Inferior parietal cortex (tissue), 1 donor: ENCODE measurements at regions not wholly inside any gene's neighbourhood (a gene's known extent, or its start where the extent isn't known, plus 50 kb on each side); places are given as distances from the start of the nearest gene placed in this dataset.

Experiments
- DNase-seq: peaks from one replicate; pipeline ENCODE4 v3.0.0-alpha.2; 2016; ENCODE audit errors: extremely low spot score

DNA sequence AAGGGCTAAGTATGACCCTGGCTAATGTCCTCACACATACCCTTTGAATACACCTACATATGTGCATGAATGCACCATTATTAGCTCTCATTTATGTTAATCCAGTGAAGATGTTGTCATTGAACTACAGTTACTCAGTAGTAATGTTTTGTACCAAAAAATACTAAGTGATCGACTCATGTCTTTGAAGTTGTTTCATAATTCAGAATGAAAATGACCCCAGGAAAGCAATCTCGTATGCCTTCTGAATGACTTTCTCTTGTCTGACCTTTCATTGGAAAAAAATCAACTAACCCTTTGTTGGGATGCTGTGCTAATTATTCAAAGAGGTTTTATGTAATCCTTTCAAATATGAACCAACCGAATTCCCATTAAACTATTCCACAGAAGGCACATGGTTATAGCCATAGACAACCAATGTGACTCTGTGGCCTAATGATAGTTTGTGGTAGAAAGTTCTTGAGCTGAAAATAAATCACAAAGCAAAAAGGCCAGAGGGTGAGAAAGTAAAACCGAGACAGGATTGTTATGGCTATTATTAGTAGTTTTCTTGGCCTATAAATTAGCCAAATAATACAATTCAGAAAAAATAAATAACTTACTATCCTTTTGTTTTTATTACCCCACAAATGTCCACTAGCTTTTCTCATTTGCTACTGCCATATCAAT lies 86.8 kb upstream of the STARD13 start:
- DNase-seq: no peak

DNA sequence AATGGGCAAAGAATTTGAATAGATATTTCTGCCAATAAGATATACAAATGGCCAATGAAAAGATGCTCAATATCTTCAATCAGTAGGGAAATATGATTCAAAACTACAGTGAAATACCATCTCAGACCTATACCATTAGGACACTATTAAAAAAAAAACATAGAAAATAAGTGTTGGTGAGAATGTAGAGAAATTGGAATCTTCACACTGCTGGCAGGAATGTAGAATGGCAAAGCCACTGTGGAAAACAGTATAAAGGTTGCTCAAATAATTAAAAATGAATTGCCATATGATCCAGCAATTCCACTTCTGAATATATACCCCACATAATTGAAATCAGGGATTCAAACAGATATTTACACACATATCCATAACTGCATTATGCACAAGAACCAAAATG lies 88.1 kb upstream of the STARD13 start:
- DNase-seq: no peak

- no peak for DNase-seq
Measured at GRCh38 chr13:33375421-33375820, 89.9 kb upstream of the STARD13 start.

- no peak for DNase-seq
Measured at GRCh38 chr13:33376212-33376611, 90.7 kb upstream of the STARD13 start.

- DNase-seq: no peak
Measured at GRCh38 chr13:33377411-33377810, 91.9 kb upstream of the STARD13 start.

- DNase-seq: no peak
Measured at GRCh38 chr13:33377825-33378224, 92.3 kb upstream of the STARD13 start.

DNA sequence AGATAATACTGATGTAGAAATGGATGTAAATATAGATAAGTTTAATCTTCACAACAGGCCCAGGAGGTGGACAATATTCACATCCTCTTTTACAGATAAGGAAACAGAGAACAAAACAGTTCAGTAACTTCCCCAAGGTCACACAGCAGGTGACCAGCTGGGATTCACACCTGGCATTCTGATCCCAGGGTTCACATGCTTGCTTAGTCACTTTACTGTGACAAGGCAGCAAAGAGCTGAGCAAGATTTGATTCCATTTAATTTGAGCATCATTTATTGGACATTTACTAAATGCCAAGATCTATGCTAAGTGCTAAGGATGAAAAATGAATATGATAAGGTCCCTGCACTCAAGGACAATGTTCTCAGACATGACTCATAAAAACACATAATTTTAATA lies 94.1 kb upstream of the STARD13 start:
- no peak for DNase-seq

- no peak for DNase-seq
Measured at GRCh38 chr13:33380487-33381079, 95.0 kb upstream of the STARD13 start.

DNA sequence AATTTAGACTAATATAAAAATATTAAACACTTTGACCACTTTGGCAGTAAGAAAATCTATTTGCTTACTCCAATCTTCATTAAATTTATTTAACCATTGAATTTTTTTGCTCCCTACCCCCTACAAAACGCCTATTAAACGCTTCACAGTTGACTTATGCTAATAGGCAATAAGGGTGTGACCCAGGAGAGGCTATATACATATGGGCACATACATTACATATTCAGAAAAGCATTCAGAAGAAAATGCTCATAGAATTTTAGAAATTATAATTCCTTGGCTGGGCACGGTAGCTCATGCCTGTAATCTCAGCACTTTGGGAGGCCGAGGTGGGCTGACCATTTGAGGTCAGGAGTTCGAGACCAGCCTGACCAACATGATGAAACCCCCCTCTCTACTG lies 95.6 kb upstream of the STARD13 start:
- no peak for DNase-seq

DNA sequence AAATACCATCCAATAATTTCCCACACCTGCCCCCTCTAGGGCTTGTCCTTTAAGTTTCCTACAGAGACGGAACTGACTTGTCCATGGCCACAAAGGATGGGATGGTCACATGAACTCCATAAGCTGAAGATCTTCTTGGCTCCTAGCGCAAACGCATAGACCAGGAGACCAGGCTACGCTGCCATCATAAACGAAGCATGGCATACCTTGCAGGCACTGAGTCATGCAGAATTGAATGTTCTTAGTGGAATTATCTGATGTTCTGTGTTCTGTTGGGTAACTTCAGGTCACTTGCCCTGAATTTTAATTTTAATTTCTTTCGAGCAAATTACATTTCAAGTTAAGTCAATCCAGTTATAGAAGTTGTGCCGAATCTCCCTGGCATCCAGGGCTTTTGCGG lies 96.4 kb upstream of the STARD13 start:
- no peak for DNase-seq

- DNase-seq: no peak
Measured at GRCh38 chr13:33383724-33384577, 98.4 kb upstream of the STARD13 start.

GRCh38 chr13:33388286-33388998 lies 102.9 kb upstream of the STARD13 start:
- no peak for DNase-seq

DNA sequence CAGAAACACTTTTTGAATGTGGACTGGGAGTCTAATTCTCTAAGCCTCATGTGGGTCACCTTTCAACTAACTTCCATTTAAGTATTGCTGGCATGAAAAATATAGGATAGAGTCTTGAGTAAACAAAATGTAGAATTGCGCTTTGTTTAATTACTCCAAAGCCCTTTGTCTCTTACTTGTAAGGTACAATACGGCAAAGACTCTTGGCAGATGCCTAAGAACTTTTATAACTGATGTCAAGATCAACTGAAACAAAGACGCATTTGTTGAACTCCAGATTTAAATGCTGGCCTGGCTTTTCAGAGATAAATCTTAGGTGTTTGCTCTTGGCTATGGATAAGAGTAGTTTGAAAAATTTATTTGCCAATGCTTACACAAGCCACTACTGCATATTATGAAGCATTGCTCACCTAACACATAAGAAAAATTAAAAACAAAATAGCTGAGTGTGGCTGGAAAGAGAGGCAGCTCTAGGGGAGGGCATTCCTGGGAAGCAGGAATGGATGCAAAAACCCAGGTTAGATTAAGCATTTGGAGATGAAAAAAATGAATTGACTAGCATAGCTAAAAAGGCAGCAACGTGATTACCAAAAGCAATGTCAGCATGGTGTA lies 107.3 kb upstream of the STARD13 start:
- DNase-seq: no peak

DNA sequence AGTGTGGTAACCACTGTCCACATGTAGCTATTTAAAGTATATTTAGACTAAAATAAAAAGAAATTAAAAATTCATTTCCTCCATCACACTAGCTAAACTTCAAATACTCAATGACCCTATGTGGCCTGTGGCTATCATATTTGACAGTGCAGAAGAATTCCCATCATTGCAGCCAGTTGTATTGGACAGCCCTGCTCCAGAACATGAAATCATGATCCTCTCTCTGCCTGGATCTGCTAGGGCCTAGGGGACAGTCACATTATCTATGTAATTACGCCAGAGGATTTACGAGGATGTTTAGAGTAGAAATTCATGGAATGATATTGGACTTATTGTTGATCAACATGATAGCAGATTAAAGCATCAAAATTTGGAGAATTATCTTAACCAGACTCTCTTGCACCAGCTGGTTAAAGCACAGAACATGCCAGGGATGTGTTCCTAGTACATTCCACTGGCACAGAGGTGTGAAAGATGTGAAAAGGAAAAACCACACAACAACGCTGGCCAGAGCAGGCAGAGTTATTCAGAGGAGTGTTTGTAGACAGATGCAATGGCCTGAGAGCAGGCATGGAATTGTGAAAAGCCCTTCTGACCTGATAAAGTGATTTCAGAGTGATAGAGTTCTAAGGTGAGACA lies 108.9 kb upstream of the STARD13 start:
- DNase-seq: peak; percentile 37

DNA sequence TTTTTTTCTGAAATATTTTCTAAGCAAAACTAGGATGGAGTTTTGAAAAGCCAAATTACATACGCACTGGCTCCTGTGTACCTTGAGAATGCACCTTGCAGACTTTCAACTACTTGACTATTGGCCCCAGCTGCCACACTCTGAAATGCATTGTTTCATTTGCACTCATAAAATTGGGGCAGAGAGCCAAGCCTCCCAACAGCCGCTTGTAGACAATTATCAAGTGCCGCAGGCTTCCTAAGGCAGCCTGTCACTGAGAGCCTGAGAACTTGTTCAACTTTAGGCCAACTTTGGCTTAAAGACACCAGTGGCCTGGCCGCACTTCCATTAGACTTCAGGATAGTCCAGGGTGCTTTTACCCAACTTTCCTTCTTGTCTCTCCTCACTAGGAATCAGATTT lies 115.7 kb upstream of the STARD13 start:
- no peak for DNase-seq

GRCh38 chr13:33402975-33403374 lies 117.4 kb upstream of the STARD13 start:
- DNase-seq: no peak

- no peak for DNase-seq
Measured at GRCh38 chr13:33403807-33404362, 118.3 kb upstream of the STARD13 start.

- no peak for DNase-seq
Measured at GRCh38 chr13:33405371-33405770, 119.8 kb upstream of the STARD13 start.

DNA sequence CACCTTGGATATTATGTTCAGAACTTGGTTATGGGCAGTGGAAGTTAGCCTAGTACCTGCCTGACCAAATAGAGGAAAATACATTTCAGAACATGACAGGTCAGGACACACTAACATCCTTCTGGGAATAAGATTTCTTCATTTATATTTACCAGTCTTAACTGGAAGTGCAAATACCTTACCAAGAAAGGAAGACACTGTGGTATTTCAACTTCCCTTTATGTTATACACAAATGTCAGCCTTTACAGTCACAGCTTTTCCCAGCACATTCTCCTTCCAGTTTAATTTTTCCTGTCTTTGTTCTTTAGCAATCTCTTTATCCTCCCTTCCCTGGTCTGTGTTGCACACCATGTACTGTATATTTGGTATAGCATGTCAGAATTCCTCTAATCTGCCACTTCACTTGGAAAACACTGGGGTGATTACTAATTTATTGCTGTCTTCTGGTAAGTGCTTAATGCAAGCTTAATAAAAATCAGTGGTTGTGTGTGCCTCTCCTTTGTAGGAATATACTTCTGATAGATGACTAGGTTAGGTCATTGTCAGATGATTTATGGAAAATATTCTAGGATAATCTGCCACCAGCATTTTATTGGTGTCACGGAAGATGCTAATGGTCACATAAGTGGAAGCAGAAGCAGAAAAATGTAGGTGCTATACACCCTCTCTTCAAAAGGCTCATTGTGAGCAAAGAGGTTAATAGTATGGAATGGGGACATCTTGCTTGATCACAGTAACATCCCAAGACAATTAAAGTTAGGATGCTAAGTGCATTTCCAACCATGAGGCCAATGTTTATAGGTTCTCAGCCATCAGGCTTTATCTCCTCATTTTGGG lies 124.3 kb upstream of the STARD13 start:
- no peak for DNase-seq

DNA sequence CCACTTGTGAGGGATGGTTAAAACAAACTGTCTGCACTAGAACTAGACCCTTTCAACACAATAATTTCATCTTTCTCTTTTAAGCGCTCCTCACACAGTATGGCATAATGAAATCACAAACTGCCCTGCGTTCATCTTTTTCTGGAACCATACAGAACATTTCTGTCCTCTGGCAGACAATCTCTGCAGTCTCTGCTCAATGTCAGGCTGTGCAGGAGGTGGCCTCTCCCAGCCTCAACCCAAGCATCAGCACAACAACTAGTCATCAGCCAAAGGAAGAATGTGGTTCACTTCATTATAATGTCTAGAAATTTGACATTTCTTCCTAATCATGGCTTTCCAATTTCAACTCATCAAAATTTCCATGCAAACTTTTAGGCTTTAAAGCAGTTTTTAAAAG lies 125.1 kb upstream of the STARD13 start:
- DNase-seq: no peak
